RWPE2 (cell line): ENCODE measurements at regions not wholly inside any gene's neighbourhood (a gene's known extent, or its start where the extent isn't known, plus 50 kb on each side); places are given as distances from the start of the nearest gene placed in this dataset.

ENCODE experiments used
- ATAC-seq: fragments of 200-7000 bp; cut with Tn5 transposase; 3 replicates; pipeline ENCODE4 v1.9.1; 2021; ENCODE audit warnings: low read depth
- DNase-seq: peaks from one replicate; pipeline ENCODE4 v3.0.0-alpha.2; 2020; ENCODE audit warnings: low spot score
- H3K27ac ChIP-seq: fragments of 450-650 bp; 2 replicates; pipeline ENCODE4 v1.5.1; 2017; ENCODE audit warnings: mild to moderate bottlenecking; ENCODE audit not compliant: poor library complexity, severe bottlenecking
- H3K27me3 ChIP-seq: fragments of 250-450 bp; sonication (Bioruptor Pico); 2 replicates; pipeline ENCODE4 v1.5.1; 2021; ENCODE audit warnings: mild to moderate bottlenecking, moderate library complexity; ENCODE audit not compliant: insufficient read depth, poor library complexity, severe bottlenecking
- H3K36me3 ChIP-seq: fragments of 250-450 bp; sonication (Bioruptor Pico); 2 replicates; pipeline ENCODE4 v1.5.1; 2020; ENCODE audit warnings: low read depth, mild to moderate bottlenecking, moderate library complexity
- H3K4me1 ChIP-seq: fragments of 250-450 bp; sonication (Bioruptor Pico); 2 replicates; pipeline ENCODE4 v1.5.1; 2021; ENCODE audit warnings: mild to moderate bottlenecking, moderate library complexity; ENCODE audit not compliant: insufficient read depth, poor library complexity, severe bottlenecking
- H3K4me3 ChIP-seq: fragments of 250-450 bp; sonication (Bioruptor Pico); 2 replicates; pipeline ENCODE4 v1.5.1; 2021; ENCODE audit warnings: mild to moderate bottlenecking, moderate library complexity; ENCODE audit not compliant: severe bottlenecking
- H3K9me3 ChIP-seq: fragments of 250-450 bp; sonication (Bioruptor Pico); 2 replicates; pipeline ENCODE4 v1.5.1; 2021; ENCODE audit warnings: mild to moderate bottlenecking, moderate library complexity; ENCODE audit not compliant: severe bottlenecking
- CTCF ChIP-seq: fragments of 450-650 bp; IDR thresholded peaks from one replicate; pipeline ENCODE4 v1.5.1; 2017; ENCODE audit warnings: mild to moderate bottlenecking, moderate library complexity; ENCODE audit not compliant: poor library complexity, severe bottlenecking

- H3K4me3 ChIP-seq, result no peak overlapping the region
- ATAC-seq (no peak), DNase-seq (no peak)
- H3K4me1 ChIP-seq, result no peaks in the 10 kb centered on the region
- H3K9me3 ChIP-seq, result no peaks in the 10 kb centered on the region
- H3K27ac ChIP-seq, result no peak overlapping the region
- TF ChIP-seq CTCF, result no peak
- H3K27me3 ChIP-seq, result no peaks in the 10 kb centered on the region
- no peaks in the 10 kb centered on the region for H3K36me3 ChIP-seq
Measured at GRCh38 chr1:223036479-223036845, 106.6 kb downstream of the TLR5 start.

- Histone ChIP-seq H3K4me3 (no peak overlapping the region), H3K9me3 (no peaks in the 10 kb centered on the region), H3K27ac (no peak overlapping the region), H3K4me1 (no peaks in the 10 kb centered on the region), H3K36me3 (no peaks in the 10 kb centered on the region), H3K27me3 (no peaks in the 10 kb centered on the region)
- DNase-seq (no peak), ATAC-seq (no peak)
- no peak for TF ChIP-seq CTCF
Measured at GRCh38 chr1:223037845-223038244, 105.2 kb downstream of the TLR5 start.

GRCh38 chr1:223038288-223039006, 104.6 kb downstream of the TLR5 start:
- no peaks in the 10 kb centered on the region for H3K4me1 ChIP-seq
- DNase-seq, result no peak
- no peak for TF ChIP-seq CTCF

GRCh38 chr1:223039990-223040389, 103.1 kb downstream of the TLR5 start:
- H3K27me3 ChIP-seq, result no peaks in the 10 kb centered on the region
- ATAC-seq, result no peak
- H3K9me3 ChIP-seq, result no peaks in the 10 kb centered on the region
- no peak overlapping the region for H3K4me3 ChIP-seq
- no peak overlapping the region for H3K27ac ChIP-seq
- no peaks in the 10 kb centered on the region for H3K4me1 ChIP-seq
- no peaks in the 10 kb centered on the region for H3K36me3 ChIP-seq
- TF ChIP-seq CTCF, result no peak
- no peak for DNase-seq

More at GRCh38 chr1:223038288-223039006, 104.6 kb downstream of the TLR5 start:
- Histone ChIP-seq H3K27ac (no peak overlapping the region), H3K4me3 (no peak overlapping the region), H3K9me3 (no peaks in the 10 kb centered on the region), H3K27me3 (no peaks in the 10 kb centered on the region), H3K36me3 (no peaks in the 10 kb centered on the region)
- no peak for ATAC-seq

GRCh38 chr1:223041481-223041880, 101.6 kb downstream of the TLR5 start:
- no peaks in the 10 kb centered on the region for H3K27me3 ChIP-seq
- DNase-seq, result no peak
- H3K36me3 ChIP-seq, result no peaks in the 10 kb centered on the region
- H3K27ac ChIP-seq, result no peak overlapping the region
- TF ChIP-seq CTCF, result no peak
- no peak overlapping the region for H3K4me3 ChIP-seq
- no peaks in the 10 kb centered on the region for H3K9me3 ChIP-seq
- H3K4me1 ChIP-seq, result no peaks in the 10 kb centered on the region
- no peak for ATAC-seq
